ENCODE measurements at regions not wholly inside any gene's neighbourhood (a gene's known extent, or its start where the extent isn't known, plus 50 kb on each side); places are given as distances from the start of the nearest gene placed in this dataset.

- Histone ChIP-seq H3K9me3 (ENCODE audit: low read length) (peaks cover 4% of the 10 kb centered on the region), H2AFZ (ENCODE audit: low read depth, low read length) (no peak overlapping the region), H3K36me3 (ENCODE audit: insufficient read depth, low read length) (no peaks in the 10 kb centered on the region), H3K27me3 (ENCODE audit: insufficient read depth, low read length) (no peaks in the 10 kb centered on the region), H3K4me1 (ENCODE audit: insufficient read depth, low read length) (no peaks in the 10 kb centered on the region), H3K4me3 (ENCODE audit: low read length) (no peak overlapping the region)
Measured at GRCh38 chr12:93163260-93164036, 214.3 kb upstream of the NUDT4 start.

DNA sequence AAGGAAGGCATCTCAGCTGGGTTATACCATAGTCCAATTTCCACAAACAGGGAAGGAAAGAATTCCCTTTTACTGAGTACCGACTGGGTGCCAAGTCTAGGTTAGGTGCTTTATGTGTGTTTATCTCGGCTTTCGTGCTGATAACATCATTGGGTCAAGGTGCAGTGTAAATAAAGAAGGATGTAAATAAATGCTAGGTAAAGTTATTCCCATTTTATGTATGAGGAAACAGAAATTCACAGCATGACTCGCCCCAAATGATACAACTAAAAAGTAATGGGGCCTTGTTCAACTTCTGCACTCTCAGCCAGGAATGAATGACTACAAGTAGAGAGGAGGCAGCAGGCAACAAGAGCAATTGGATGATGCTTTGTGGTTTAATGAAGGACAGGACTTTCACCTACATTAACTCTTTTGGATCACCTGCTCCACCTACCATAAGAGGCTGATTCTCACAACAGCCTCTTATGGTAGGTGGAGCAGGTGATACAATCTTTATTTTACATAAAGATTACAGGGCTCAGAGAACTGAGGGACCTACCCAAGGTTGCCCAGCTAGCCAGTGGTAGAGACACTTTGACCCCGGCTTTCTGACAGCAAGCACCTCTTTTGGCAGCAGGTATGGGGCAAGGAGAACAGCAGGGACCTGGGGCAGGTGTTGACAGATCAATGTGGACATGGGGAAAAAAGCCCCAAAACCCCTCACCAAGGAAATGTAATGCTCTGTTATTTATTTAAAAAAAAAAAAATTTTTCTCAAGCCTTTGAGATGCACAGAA lies 213.4 kb upstream of the NUDT4 start:
- H3K4me3 ChIP-seq (ENCODE audit: low read length) = no peak overlapping the region
- H3K36me3 ChIP-seq (ENCODE audit: insufficient read depth, low read length) = no peaks in the 10 kb centered on the region
- no peaks in the 10 kb centered on the region for H3K27me3 ChIP-seq (ENCODE audit: insufficient read depth, low read length)
- no peaks in the 10 kb centered on the region for H3K9me3 ChIP-seq (ENCODE audit: low read length)
- no peaks in the 10 kb centered on the region for H3K4me1 ChIP-seq (ENCODE audit: insufficient read depth, low read length)
- H2AFZ ChIP-seq (ENCODE audit: low read depth, low read length) = no peak overlapping the region

GRCh38 chr12:93165384-93165932 lies 212.3 kb upstream of the NUDT4 start:
- Histone ChIP-seq H3K4me3 (ENCODE audit: low read length) (no peak overlapping the region), H3K36me3 (ENCODE audit: insufficient read depth, low read length) (no peaks in the 10 kb centered on the region), H3K9me3 (ENCODE audit: low read length) (no peaks in the 10 kb centered on the region), H2AFZ (ENCODE audit: low read depth, low read length) (no peak overlapping the region), H3K4me1 (ENCODE audit: insufficient read depth, low read length) (no peaks in the 10 kb centered on the region), H3K27me3 (ENCODE audit: insufficient read depth, low read length) (no peaks in the 10 kb centered on the region)

DNA sequence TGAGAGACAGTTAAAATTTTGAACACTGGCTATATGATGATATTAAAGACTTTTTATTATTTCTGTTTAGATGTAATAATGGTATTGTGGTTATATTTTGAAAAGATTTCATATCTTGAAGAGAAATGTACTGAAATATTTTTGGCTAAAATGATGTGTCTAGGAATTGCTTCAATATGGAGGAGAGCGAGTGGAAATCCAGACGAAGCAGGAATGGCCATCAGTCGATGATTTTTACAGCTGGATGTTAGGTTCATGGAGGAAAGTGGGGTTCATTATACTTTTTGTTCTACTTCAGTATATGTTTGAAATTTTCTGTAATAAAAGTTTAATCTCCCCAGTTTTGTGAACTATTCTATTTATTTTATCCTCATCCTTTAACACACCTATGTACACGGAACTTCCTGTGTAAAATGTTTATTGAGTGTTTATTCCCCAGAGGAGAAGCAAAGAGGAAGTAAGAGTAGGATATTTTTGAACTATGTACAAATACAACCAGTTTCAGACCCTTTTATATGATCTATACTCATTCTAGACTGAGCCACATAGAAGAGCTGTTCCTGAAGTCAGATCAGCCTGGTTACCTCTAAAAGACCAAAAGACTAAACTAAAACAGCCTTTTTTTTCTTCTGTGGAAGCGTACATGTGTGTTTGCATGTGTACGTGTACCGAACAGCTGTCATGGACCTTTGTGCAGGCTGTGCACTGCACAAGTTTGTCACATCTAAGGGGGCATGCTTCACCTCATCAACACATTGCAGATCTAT lies 211.0 kb upstream of the NUDT4 start:
- no peak overlapping the region for H3K4me3 ChIP-seq (ENCODE audit: low read length)
- H3K9me3 ChIP-seq (ENCODE audit: low read length) = no peaks in the 10 kb centered on the region
- no peaks in the 10 kb centered on the region for H3K27me3 ChIP-seq (ENCODE audit: insufficient read depth, low read length)
- no peak overlapping the region for H2AFZ ChIP-seq (ENCODE audit: low read depth, low read length)
- no peaks in the 10 kb centered on the region for H3K36me3 ChIP-seq (ENCODE audit: insufficient read depth, low read length)
- H3K4me1 ChIP-seq (ENCODE audit: insufficient read depth, low read length) = no peaks in the 10 kb centered on the region

- no peak overlapping the region for H2AFZ ChIP-seq (ENCODE audit: low read depth, low read length)
- H3K4me1 ChIP-seq (ENCODE audit: insufficient read depth, low read length) = no peaks in the 10 kb centered on the region
- no peak overlapping the region for H3K4me3 ChIP-seq (ENCODE audit: low read length)
- no peaks in the 10 kb centered on the region for H3K36me3 ChIP-seq (ENCODE audit: insufficient read depth, low read length)
- H3K27me3 ChIP-seq (ENCODE audit: insufficient read depth, low read length) = no peaks in the 10 kb centered on the region
- H3K9me3 ChIP-seq (ENCODE audit: low read length) = no peaks in the 10 kb centered on the region
Measured at GRCh38 chr12:93167331-93167730, 210.4 kb upstream of the NUDT4 start.

DNA sequence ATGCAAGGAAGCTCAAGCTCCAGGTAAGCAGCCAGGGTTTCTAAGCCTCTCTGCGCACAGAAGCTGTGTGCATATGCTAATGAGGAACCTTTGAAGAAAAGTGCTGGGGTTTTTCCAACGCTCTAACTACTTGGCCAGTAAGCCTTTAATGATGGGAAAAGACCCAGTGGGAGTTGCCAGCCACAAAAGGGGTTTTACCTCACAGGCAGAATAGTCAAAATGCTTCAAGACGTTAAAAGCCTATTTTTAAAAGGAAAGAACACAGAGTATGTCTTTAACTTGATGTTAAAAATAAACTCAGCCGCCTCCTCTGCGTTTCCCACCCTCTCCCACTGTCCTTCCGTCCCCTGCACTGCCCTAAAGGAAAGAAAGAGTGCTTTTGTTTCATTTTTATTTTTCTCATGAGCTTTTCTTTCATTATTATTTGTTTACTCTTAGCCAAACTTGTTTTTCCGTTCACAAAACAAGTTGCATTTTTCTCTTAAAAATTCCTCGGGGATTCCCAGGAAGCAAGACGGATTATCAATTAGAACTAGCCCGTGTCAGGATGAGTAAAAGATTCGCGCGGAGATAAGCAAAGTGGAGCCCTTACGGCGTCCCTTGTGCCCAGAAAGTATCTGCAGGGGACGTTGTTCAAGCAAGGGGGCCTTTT lies 209.8 kb upstream of the NUDT4 start:
- Histone ChIP-seq H3K4me1 (ENCODE audit: insufficient read depth, low read length) (no peaks in the 10 kb centered on the region), H3K36me3 (ENCODE audit: insufficient read depth, low read length) (no peaks in the 10 kb centered on the region), H3K9me3 (ENCODE audit: low read length) (no peaks in the 10 kb centered on the region), H3K4me3 (ENCODE audit: low read length) (no peak overlapping the region), H3K27me3 (ENCODE audit: insufficient read depth, low read length) (no peaks in the 10 kb centered on the region), H2AFZ (ENCODE audit: low read depth, low read length) (no peak overlapping the region)

GRCh38 chr12:93168751-93169150 lies 209.0 kb upstream of the NUDT4 start:
- no peaks in the 10 kb centered on the region for H3K36me3 ChIP-seq (ENCODE audit: insufficient read depth, low read length)
- no peaks in the 10 kb centered on the region for H3K27me3 ChIP-seq (ENCODE audit: insufficient read depth, low read length)
- H3K9me3 ChIP-seq (ENCODE audit: low read length) = no peaks in the 10 kb centered on the region
- H2AFZ ChIP-seq (ENCODE audit: low read depth, low read length) = no peak overlapping the region
- H3K4me3 ChIP-seq (ENCODE audit: low read length) = no peak overlapping the region
- no peaks in the 10 kb centered on the region for H3K4me1 ChIP-seq (ENCODE audit: insufficient read depth, low read length)

GRCh38 chr12:93169536-93169935 lies 208.2 kb upstream of the NUDT4 start:
- Histone ChIP-seq H3K4me1 (ENCODE audit: insufficient read depth, low read length) (no peaks in the 10 kb centered on the region), H3K4me3 (ENCODE audit: low read length) (no peak overlapping the region), H3K9me3 (ENCODE audit: low read length) (no peaks in the 10 kb centered on the region), H3K27me3 (ENCODE audit: insufficient read depth, low read length) (no peaks in the 10 kb centered on the region), H3K36me3 (ENCODE audit: insufficient read depth, low read length) (no peaks in the 10 kb centered on the region), H2AFZ (ENCODE audit: low read depth, low read length) (no peak overlapping the region)

DNA sequence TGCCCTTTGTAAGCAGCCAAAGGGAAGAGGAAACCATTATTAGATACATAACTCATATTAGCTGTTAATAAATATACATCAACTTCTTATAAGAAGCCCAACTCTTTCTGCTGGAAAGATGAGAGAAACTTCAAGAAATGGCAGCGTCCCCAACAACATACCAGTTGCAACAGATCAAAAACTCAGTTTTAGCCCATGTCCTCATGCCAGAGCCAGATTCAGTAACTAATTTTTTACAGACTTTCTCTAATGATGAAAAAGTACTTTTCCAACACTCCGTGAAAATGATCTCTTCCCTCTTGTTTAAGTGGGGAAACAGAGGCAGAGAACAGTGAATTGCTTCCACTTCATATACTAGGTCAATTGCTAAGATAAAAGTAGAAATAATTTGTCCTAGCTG lies 206.8 kb upstream of the NUDT4 start:
- no peaks in the 10 kb centered on the region for H3K9me3 ChIP-seq (ENCODE audit: low read length)
- no peak overlapping the region for H2AFZ ChIP-seq (ENCODE audit: low read depth, low read length)
- H3K27me3 ChIP-seq (ENCODE audit: insufficient read depth, low read length) = no peaks in the 10 kb centered on the region
- H3K36me3 ChIP-seq (ENCODE audit: insufficient read depth, low read length) = no peaks in the 10 kb centered on the region
- no peak overlapping the region for H3K4me3 ChIP-seq (ENCODE audit: low read length)
- H3K4me1 ChIP-seq (ENCODE audit: insufficient read depth, low read length) = no peaks in the 10 kb centered on the region

GRCh38 chr12:93173178-93173957 lies 204.4 kb upstream of the NUDT4 start:
- Histone ChIP-seq H3K4me1 (ENCODE audit: insufficient read depth, low read length) (no peaks in the 10 kb centered on the region), H3K4me3 (ENCODE audit: low read length) (no peak overlapping the region), H3K27me3 (ENCODE audit: insufficient read depth, low read length) (no peaks in the 10 kb centered on the region), H2AFZ (ENCODE audit: low read depth, low read length) (no peak overlapping the region), H3K36me3 (ENCODE audit: insufficient read depth, low read length) (no peaks in the 10 kb centered on the region), H3K9me3 (ENCODE audit: low read length) (no peaks in the 10 kb centered on the region)

- Histone ChIP-seq H3K4me1 (ENCODE audit: insufficient read depth, low read length) (no peaks in the 10 kb centered on the region), H2AFZ (ENCODE audit: low read depth, low read length) (no peak overlapping the region), H3K4me3 (ENCODE audit: low read length) (no peak overlapping the region), H3K27me3 (ENCODE audit: insufficient read depth, low read length) (no peaks in the 10 kb centered on the region), H3K9me3 (ENCODE audit: low read length) (no peaks in the 10 kb centered on the region), H3K36me3 (ENCODE audit: insufficient read depth, low read length) (no peaks in the 10 kb centered on the region)
Measured at GRCh38 chr12:93174048-93174447, 203.7 kb upstream of the NUDT4 start.

DNA sequence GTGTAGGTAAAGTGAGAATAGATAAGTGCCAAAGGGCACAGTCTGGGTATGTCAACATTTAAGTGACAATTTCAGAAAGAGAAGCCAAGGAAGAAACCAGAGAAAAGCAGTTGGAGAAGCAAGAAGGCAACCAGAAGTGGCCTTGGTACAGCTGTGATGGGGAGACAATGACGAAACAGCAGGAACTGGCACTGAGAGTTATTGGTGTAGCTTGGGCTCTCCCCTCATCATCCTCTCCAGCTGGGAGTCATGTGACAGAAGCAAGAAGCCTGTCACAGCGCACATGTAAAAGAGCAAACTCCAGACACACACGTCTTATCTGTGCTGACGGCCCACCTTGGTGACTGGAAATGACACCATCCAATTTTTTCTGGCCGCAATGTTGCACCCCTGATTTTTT lies 203.3 kb upstream of the NUDT4 start:
- no peak overlapping the region for H3K4me3 ChIP-seq (ENCODE audit: low read length)
- no peaks in the 10 kb centered on the region for H3K27me3 ChIP-seq (ENCODE audit: insufficient read depth, low read length)

More for the DNA sequence above, 203.3 kb upstream of the NUDT4 start:
- Histone ChIP-seq H3K36me3 (ENCODE audit: insufficient read depth, low read length) (no peaks in the 10 kb centered on the region), H2AFZ (ENCODE audit: low read depth, low read length) (no peak overlapping the region), H3K4me1 (ENCODE audit: insufficient read depth, low read length) (no peaks in the 10 kb centered on the region), H3K9me3 (ENCODE audit: low read length) (no peaks in the 10 kb centered on the region)

Data from neuron (in vitro differentiated cells).